Tibial artery (tissue), 4 donors: ENCODE measurements at regions not wholly inside any gene's neighbourhood (a gene's known extent, or its start where the extent isn't known, plus 50 kb on each side); places are given as distances from the start of the nearest gene placed in this dataset.

Source experiments
- DNase-seq, 2 donors: peaks; one replicate each; pipeline ENCODE4 v3.0.0-alpha.2; 2019
- H3K27ac ChIP-seq, 2 donors: fragments of 200-600 bp; sonication (generic) in 1 of 2; 1 replicate in 1 of 2; 2 replicates in 1 of 2; pipeline ENCODE4 v1.5.1; 2018 to 2019; ENCODE audit warnings: mild to moderate bottlenecking in 1 of 2
- H3K27me3 ChIP-seq, 2 donors: fragments of 200-600 bp; sonication (generic) in 1 of 2; one replicate each; pipeline versions ENCODE4 v1.5.1 to v1.6.0; 2016 to 2019
- H3K36me3 ChIP-seq, 3 donors: fragments of 200-600 bp; sonication (generic) in 2 of 3; one replicate each; pipeline ENCODE4 v1.5.1; 2016 to 2019; ENCODE audit warnings: mild to moderate bottlenecking in 2 of 3
- H3K4me1 ChIP-seq, 4 donors: fragments of 200-600 bp; sonication (generic) in 2 of 4; 1 replicate in 3 of 4; 2 replicates in 1 of 4; pipeline ENCODE4 v1.5.1; 2016 to 2019
- H3K4me3 ChIP-seq, 2 donors: fragments of 200-600 bp; sonication (generic) in 1 of 2; 1 replicate in 1 of 2; 2 replicates in 1 of 2; pipeline ENCODE4 v1.5.1; 2018 to 2019; ENCODE audit warnings: mild to moderate bottlenecking in 2 of 2
- H3K9me3 ChIP-seq, 3 donors: fragments of 200-600 bp; sonication (generic) in 1 of 3; one replicate each; pipeline ENCODE4 v1.5.1; 2016 to 2019
- CTCF ChIP-seq, 2 experiments: fragments of 200-600 bp in 1 of 2; fragments of 450-650 bp in 1 of 2; IDR thresholded peaks; one replicate each; pipeline ENCODE4 v1.5.1; 2017 to 2019; ENCODE audit warnings: antibody characterized with exemption in 2 of 2, mild to moderate bottlenecking in 1 of 2, moderate library complexity in 1 of 2
- intact Hi-C: fragments of 100-400 bp; cut with DNase I; formaldehyde crosslinking; loops from one replicate; pipeline ENCODE4 v1.15.0; 2023; ENCODE audit warnings: low total_unique reads

GRCh38 chr6:148128014-148128730 lies 214.5 kb upstream of the SASH1 start:
- no peak overlapping the region for H3K27ac ChIP-seq
- no peaks in the 10 kb centered on the region for H3K36me3 ChIP-seq
- H3K9me3 ChIP-seq, result no peaks in the 10 kb centered on the region
- H3K27me3 ChIP-seq, result no peaks in the 10 kb centered on the region
- intact Hi-C loops, result no loop called here
- DNase-seq, result no peak
- H3K4me3 ChIP-seq, result no peak overlapping the region
- peaks cover 0 to 7% (median 0%) of the 10 kb centered on the region in 4 donors for H3K4me1 ChIP-seq
- no peak for TF ChIP-seq CTCF (IDR thresholded peaks at IDR 0.05)

- no peak overlapping the region for H3K27ac ChIP-seq
- H3K4me3 ChIP-seq, result no peak overlapping the region
- TF ChIP-seq CTCF (IDR thresholded peaks at IDR 0.05), result no peak
- no peaks in the 10 kb centered on the region for H3K9me3 ChIP-seq
- no peaks in the 10 kb centered on the region for H3K36me3 ChIP-seq
- DNase-seq, result no peak
- H3K27me3 ChIP-seq, result no peaks in the 10 kb centered on the region
- no peaks in the 10 kb centered on the region for H3K4me1 ChIP-seq
- intact Hi-C loops, result no loop called here
Observed at GRCh38 chr6:148134592-148134991, 208.0 kb upstream of the SASH1 start.

GRCh38 chr6:148136586-148136985 lies 206.1 kb upstream of the SASH1 start:
- intact Hi-C loops, result no loop called here
- H3K4me1 ChIP-seq, result no peaks in the 10 kb centered on the region
- DNase-seq, result no peak
- no peaks in the 10 kb centered on the region for H3K36me3 ChIP-seq
- H3K27me3 ChIP-seq, result no peaks in the 10 kb centered on the region
- no peak for TF ChIP-seq CTCF (IDR thresholded peaks at IDR 0.05)
- no peak overlapping the region for H3K4me3 ChIP-seq
- H3K27ac ChIP-seq, result no peak overlapping the region
- H3K9me3 ChIP-seq, result no peaks in the 10 kb centered on the region

- Histone ChIP-seq H3K27ac (no peak overlapping the region), H3K36me3 (no peaks in the 10 kb centered on the region), H3K27me3 (no peaks in the 10 kb centered on the region), H3K9me3 (no peaks in the 10 kb centered on the region), H3K4me3 (no peak overlapping the region), H3K4me1 (no peaks in the 10 kb centered on the region)
- DNase-seq, result no peak
- TF ChIP-seq CTCF (IDR thresholded peaks at IDR 0.05), result no peak
- intact Hi-C loops, result no loop called here
Observed at GRCh38 chr6:148137652-148138051, 205.0 kb upstream of the SASH1 start.

- no peaks in the 10 kb centered on the region for H3K36me3 ChIP-seq
- no peak for DNase-seq
- no peak overlapping the region for H3K27ac ChIP-seq
- no peaks in the 10 kb centered on the region for H3K9me3 ChIP-seq
- no peak overlapping the region for H3K4me3 ChIP-seq
- no peaks in the 10 kb centered on the region for H3K4me1 ChIP-seq
- TF ChIP-seq CTCF (IDR thresholded peaks at IDR 0.05), result no peak
- intact Hi-C loops, result no loop called here
- no peaks in the 10 kb centered on the region for H3K27me3 ChIP-seq
Observed at GRCh38 chr6:148138573-148138972, 204.1 kb upstream of the SASH1 start.
